GM12878 (cell line): ENCODE measurements at regions not wholly inside any gene's neighbourhood (a gene's known extent, or its start where the extent isn't known, plus 50 kb on each side); places are given as distances from the start of the nearest gene placed in this dataset.

ENCODE experiments used
- CREM ChIP-seq: IDR thresholded peaks from 2 replicates; pipeline ENCODE4 v1.6.1; 2014; ENCODE audit warnings: antibody characterized with exemption, low read depth
- EZH2 ChIP-seq: IDR thresholded peaks from 2 replicates; pipeline ENCODE4 v1.6.1; 2012; ENCODE audit warnings: low read depth, mild to moderate bottlenecking, control low read depth, inconsistent platforms, low read length, borderline replicate concordance; ENCODE audit not compliant: control insufficient read depth
- JUND ChIP-seq: IDR thresholded peaks from 2 replicates; pipeline ENCODE4 v1.6.1; 2012; ENCODE audit warnings: low read depth, mild to moderate bottlenecking, low read length, improper control_type of control experiment, moderate library complexity
- MXI1 ChIP-seq: fragments of 150-350 bp; IDR thresholded peaks from 2 replicates; pipeline ENCODE4 v1.6.1; 2011; ENCODE audit warnings: low read depth, mild to moderate bottlenecking, inconsistent platforms, low read length, improper control_type of control experiment
- NR2C2 ChIP-seq: IDR thresholded peaks from 2 replicates; pipeline ENCODE4 v1.6.1; 2011; ENCODE audit warnings: borderline replicate concordance, low read depth; ENCODE audit not compliant: control insufficient read depth, insufficient read length
- POLR2AphosphoS5 ChIP-seq: IDR thresholded peaks from 2 replicates; pipeline ENCODE4 v1.6.1; 2011; ENCODE audit warnings: mild to moderate bottlenecking, low read length, inconsistent platforms
- SIN3A ChIP-seq: IDR thresholded peaks from 2 replicates; pipeline ENCODE4 v1.6.1; 2012; ENCODE audit warnings: low read depth, low read length, improper control_type of control experiment
- TF ChIP-seq, protein P1 (sequence below), 3 experiments: IDR thresholded peaks in 2 of 3; conservative IDR thresholded peaks in 1 of 3; 2 replicates each; pipeline ENCODE4 v1.5.1; 2011; ENCODE audit warnings: low read depth in 3 of 3, low read length in 3 of 3, mild to moderate bottlenecking in 3 of 3, control low read depth in 2 of 3, moderate library complexity in 2 of 3, inconsistent platforms in 1 of 3, mixed read lengths in 1 of 3; ENCODE audit not compliant: control insufficient read depth in 2 of 3, insufficient read depth in 1 of 3; ENCODE audit errors: extremely low read depth in 1 of 3
- TF ChIP-seq, protein P2 (sequence below): fragments of 450-650 bp; IDR thresholded peaks from 2 replicates; pipeline ENCODE4 v1.6.1; 2017; ENCODE audit warnings: mild to moderate bottlenecking
- TF ChIP-seq, protein P3 (sequence below): fragments of 450-650 bp; IDR thresholded peaks from 2 replicates; pipeline ENCODE4 v1.6.1; 2016; ENCODE audit warnings: mild to moderate bottlenecking

- TF ChIP-seq, protein P1, sequence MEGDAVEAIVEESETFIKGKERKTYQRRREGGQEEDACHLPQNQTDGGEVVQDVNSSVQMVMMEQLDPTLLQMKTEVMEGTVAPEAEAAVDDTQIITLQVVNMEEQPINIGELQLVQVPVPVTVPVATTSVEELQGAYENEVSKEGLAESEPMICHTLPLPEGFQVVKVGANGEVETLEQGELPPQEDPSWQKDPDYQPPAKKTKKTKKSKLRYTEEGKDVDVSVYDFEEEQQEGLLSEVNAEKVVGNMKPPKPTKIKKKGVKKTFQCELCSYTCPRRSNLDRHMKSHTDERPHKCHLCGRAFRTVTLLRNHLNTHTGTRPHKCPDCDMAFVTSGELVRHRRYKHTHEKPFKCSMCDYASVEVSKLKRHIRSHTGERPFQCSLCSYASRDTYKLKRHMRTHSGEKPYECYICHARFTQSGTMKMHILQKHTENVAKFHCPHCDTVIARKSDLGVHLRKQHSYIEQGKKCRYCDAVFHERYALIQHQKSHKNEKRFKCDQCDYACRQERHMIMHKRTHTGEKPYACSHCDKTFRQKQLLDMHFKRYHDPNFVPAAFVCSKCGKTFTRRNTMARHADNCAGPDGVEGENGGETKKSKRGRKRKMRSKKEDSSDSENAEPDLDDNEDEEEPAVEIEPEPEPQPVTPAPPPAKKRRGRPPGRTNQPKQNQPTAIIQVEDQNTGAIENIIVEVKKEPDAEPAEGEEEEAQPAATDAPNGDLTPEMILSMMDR (IDR thresholded peaks at IDR 0.05 in 2 of 3, conservative IDR thresholded peaks at IDR 0.05 in 1 of 3; ENCODE audit: control insufficient read depth in 2 of 3, extremely low read depth in 1 of 3, insufficient read depth in 1 of 3, low read depth in 3 of 3, low read length in 3 of 3): no peak
- TF ChIP-seq, protein P2, sequence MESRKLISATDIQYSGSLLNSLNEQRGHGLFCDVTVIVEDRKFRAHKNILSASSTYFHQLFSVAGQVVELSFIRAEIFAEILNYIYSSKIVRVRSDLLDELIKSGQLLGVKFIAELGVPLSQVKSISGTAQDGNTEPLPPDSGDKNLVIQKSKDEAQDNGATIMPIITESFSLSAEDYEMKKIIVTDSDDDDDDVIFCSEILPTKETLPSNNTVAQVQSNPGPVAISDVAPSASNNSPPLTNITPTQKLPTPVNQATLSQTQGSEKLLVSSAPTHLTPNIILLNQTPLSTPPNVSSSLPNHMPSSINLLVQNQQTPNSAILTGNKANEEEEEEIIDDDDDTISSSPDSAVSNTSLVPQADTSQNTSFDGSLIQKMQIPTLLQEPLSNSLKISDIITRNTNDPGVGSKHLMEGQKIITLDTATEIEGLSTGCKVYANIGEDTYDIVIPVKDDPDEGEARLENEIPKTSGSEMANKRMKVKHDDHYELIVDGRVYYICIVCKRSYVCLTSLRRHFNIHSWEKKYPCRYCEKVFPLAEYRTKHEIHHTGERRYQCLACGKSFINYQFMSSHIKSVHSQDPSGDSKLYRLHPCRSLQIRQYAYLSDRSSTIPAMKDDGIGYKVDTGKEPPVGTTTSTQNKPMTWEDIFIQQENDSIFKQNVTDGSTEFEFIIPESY: no peak
- TF ChIP-seq MXI1 (no peak), CREM (no peak), EZH2 (no peak), JUND (no peak), POLR2AphosphoS5 (no peak), NR2C2 (no peak), SIN3A (no peak)
- TF ChIP-seq, protein P3, sequence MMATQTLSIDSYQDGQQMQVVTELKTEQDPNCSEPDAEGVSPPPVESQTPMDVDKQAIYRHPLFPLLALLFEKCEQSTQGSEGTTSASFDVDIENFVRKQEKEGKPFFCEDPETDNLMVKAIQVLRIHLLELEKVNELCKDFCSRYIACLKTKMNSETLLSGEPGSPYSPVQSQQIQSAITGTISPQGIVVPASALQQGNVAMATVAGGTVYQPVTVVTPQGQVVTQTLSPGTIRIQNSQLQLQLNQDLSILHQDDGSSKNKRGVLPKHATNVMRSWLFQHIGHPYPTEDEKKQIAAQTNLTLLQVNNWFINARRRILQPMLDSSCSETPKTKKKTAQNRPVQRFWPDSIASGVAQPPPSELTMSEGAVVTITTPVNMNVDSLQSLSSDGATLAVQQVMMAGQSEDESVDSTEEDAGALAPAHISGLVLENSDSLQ: no peak
These were observed 54.9 kb upstream of the IGF1 start for GRCh38 chr12:102535306-102535705.
